CD4-positive, alpha-beta T cell (primary cell): ENCODE measurements at regions not wholly inside any gene's neighbourhood (a gene's known extent, or its start where the extent isn't known, plus 50 kb on each side); places are given as distances from the start of the nearest gene placed in this dataset.

Experiments used
- ATAC-seq: fragments of 200-7000 bp; cut with Tn5 transposase; one replicate; pipeline ENCODE4 v1.10.0; 2022; ENCODE audit warnings: mild to moderate bottlenecking; ENCODE audit not compliant: poor library complexity
- CTCF ChIA-PET: fragments of 350-600 bp; sonication (Branson Sonifier 250); formaldehyde crosslinking; loops from one replicate; lab custom pipeline; 2021; ENCODE audit warnings: antibody characterized with exemption, inconsistent platforms; lab: Charles Lee
- POLR2A ChIA-PET: fragments of 350-600 bp; sonication (Branson Sonifier 250); formaldehyde crosslinking; loops from one replicate; lab custom pipeline; 2021; ENCODE audit warnings: antibody characterized with exemption, inconsistent platforms; lab: Charles Lee
- DNase-seq, 14 experiments: peaks; one replicate each; pipeline ENCODE4 v3.0.0-alpha.2; 2013 to 2020; ENCODE audit warnings: mixed read lengths in 2 of 14
- H3K27ac ChIP-seq, 2 donors: one replicate each; pipeline versions ENCODE4 v1.5.1 to v1.7.0; 2013; ENCODE audit warnings: low read length in 2 of 2, low read depth in 1 of 2, mild to moderate bottlenecking in 1 of 2
- H3K27me3 ChIP-seq, 2 experiments: 1 replicate in 1 of 2; 2 replicates in 1 of 2; pipeline versions ENCODE4 v1.6.1 to v1.7.0; 2013; ENCODE audit warnings: low read length in 2 of 2, control low read depth in 1 of 2, mild to moderate bottlenecking in 1 of 2, moderate library complexity in 1 of 2; ENCODE audit not compliant: insufficient read depth in 2 of 2, control insufficient read depth in 1 of 2
- H3K36me3 ChIP-seq: one replicate; pipeline ENCODE4 v1.6.1; 2013; ENCODE audit warnings: low read length, control low read depth; ENCODE audit not compliant: insufficient read depth
- H3K4me1 ChIP-seq: one replicate; pipeline ENCODE4 v1.6.1; 2013; ENCODE audit warnings: low read length, control low read depth; ENCODE audit not compliant: insufficient read depth
- H3K4me3 ChIP-seq: one replicate; pipeline ENCODE4 v1.5.1; 2013; ENCODE audit warnings: mild to moderate bottlenecking, low read length, moderate library complexity
- H3K9me3 ChIP-seq, 2 experiments: 1 replicate in 1 of 2; 2 replicates in 1 of 2; pipeline versions ENCODE4 v1.6.1 to v1.7.0; 2013; ENCODE audit warnings: low read length in 2 of 2, mild to moderate bottlenecking in 2 of 2, control low read depth in 1 of 2, moderate library complexity in 1 of 2; ENCODE audit not compliant: control insufficient read depth in 1 of 2, insufficient read depth in 1 of 2
- H3K27ac Mint-ChIP-seq: one replicate; pipeline ENCODE4 v1.8.0; 2020; ENCODE audit warnings: mixed read lengths
- H3K27me3 Mint-ChIP-seq: one replicate; pipeline ENCODE4 v1.8.0; 2021; ENCODE audit warnings: mixed read lengths
- H3K36me3 Mint-ChIP-seq: one replicate; pipeline ENCODE4 v1.8.0; 2021; ENCODE audit warnings: low read depth, mixed read lengths
- H3K4me1 Mint-ChIP-seq: one replicate; pipeline ENCODE4 v1.8.0; 2021; ENCODE audit warnings: low read depth, mixed read lengths
- H3K4me3 Mint-ChIP-seq: one replicate; pipeline ENCODE4 v1.8.0; 2020; ENCODE audit warnings: mild to moderate bottlenecking, mixed read lengths
- H3K9me3 Mint-ChIP-seq: one replicate; pipeline ENCODE4 v1.8.0; 2020; ENCODE audit warnings: mixed read lengths
- intact Hi-C, 2 experiments: fragments of 100-400 bp; cut with DNase I in 1 of 2; cut with micrococcal nuclease in 1 of 2; formaldehyde crosslinking; loops; one replicate each; pipeline versions ENCODE4 v1.15.1 to v1.9.0; 2023 to 2025; cut with DNase I, micrococcal nuclease
- TF ChIP-seq, protein P1 (sequence below): fragments of 200-600 bp; IDR thresholded peaks from one replicate; pipeline ENCODE4 v1.8.0; 2022; ENCODE audit warnings: antibody characterized with exemption, mild to moderate bottlenecking

DNA sequence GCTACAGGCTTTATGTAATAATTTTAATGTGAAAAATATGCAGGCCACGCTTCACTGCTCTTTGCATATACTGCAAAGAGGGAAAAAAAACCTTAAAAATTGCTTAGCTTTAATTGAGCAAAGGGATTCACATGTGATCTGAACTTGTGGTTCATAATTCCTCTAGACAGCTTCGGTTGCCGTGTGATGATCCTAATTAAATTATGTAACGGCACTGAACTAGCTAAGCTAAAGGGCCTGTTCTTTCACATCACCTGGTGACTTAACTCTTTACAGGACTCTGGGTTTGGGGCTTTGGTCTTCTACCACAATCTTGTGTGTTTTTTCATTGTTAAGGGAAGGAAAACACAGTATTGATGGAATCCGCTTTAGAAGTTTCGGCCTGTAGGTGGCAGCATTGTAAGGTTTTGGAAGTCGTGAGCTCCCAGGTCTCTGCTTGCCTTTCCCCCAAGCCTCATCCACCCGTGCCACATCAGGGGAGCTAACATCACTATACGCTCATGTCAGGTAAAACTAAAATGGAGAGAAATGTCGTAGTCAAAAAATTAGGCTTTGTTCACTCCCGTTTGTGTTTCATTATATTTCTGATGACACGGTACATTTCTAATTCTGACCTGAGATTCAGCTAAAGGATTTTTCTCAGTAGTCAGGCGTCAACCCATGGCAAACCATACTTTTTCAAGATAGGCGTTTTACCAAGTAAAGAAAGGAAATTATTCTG lies 205.6 kb upstream of the DPH6 start:
- H3K4me1 ChIP-seq: no peaks in the 10 kb centered on the region
- no peaks in the 10 kb centered on the region for H3K36me3 Mint-ChIP-seq
- H3K9me3 ChIP-seq: no peaks in the 10 kb centered on the region
- no peaks in the 10 kb centered on the region for H3K9me3 Mint-ChIP-seq
- no peaks in the 10 kb centered on the region for H3K4me1 Mint-ChIP-seq
- intact Hi-C loops: no loop called here
- H3K27ac Mint-ChIP-seq: no peak overlapping the region
- H3K4me3 ChIP-seq: no peak overlapping the region
- ChIA-PET CTCF (interaction anchor here (0.8 to 1.6 kb wide), 2 partner anchors 10 kb away, joined by 3 read pairs; no protein-coding TSS in a partner anchor), POLR2A (no interaction called here)
- H3K27ac ChIP-seq: no peak overlapping the region
- no peak overlapping the region for H3K4me3 Mint-ChIP-seq
- peaks cover 22% of the 10 kb centered on the region for H3K27me3 Mint-ChIP-seq
- DNase-seq: peak in 12 of 14 experiments; percentile 1 to 54 (median 11)
- no peak for ATAC-seq
- no peaks in the 10 kb centered on the region for H3K27me3 ChIP-seq
- TF ChIP-seq, protein P1, sequence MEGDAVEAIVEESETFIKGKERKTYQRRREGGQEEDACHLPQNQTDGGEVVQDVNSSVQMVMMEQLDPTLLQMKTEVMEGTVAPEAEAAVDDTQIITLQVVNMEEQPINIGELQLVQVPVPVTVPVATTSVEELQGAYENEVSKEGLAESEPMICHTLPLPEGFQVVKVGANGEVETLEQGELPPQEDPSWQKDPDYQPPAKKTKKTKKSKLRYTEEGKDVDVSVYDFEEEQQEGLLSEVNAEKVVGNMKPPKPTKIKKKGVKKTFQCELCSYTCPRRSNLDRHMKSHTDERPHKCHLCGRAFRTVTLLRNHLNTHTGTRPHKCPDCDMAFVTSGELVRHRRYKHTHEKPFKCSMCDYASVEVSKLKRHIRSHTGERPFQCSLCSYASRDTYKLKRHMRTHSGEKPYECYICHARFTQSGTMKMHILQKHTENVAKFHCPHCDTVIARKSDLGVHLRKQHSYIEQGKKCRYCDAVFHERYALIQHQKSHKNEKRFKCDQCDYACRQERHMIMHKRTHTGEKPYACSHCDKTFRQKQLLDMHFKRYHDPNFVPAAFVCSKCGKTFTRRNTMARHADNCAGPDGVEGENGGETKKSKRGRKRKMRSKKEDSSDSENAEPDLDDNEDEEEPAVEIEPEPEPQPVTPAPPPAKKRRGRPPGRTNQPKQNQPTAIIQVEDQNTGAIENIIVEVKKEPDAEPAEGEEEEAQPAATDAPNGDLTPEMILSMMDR: peak; percentile 48
- no peaks in the 10 kb centered on the region for H3K36me3 ChIP-seq

DNA sequence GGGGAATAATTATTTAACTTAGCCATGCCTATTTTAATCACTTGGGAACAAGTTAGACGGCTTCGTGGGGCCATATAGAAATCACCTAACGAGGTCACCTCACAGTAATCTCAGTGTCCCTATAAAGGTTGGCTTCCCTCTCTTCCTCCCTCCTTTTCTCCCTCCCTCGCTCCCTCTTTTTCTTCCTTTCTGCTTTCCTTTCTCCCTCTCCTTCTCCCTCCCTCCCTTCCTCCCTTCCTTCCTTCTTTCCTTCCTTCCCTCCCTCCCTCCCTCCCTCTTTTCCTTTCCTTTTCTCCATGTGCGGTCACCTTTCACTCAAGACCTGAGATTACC lies 206.1 kb upstream of the DPH6 start:
- Histone ChIP-seq H3K36me3 (no peaks in the 10 kb centered on the region), H3K4me1 (no peaks in the 10 kb centered on the region), H3K27ac (no peak overlapping the region), H3K4me3 (no peak overlapping the region), H3K27me3 (no peaks in the 10 kb centered on the region), H3K9me3 (no peaks in the 10 kb centered on the region)
- no peaks in the 10 kb centered on the region for H3K4me1 Mint-ChIP-seq
- intact Hi-C loops: no loop called here
- no peak overlapping the region for H3K27ac Mint-ChIP-seq
- no peak for DNase-seq
- peaks cover 22% of the 10 kb centered on the region for H3K27me3 Mint-ChIP-seq
- H3K9me3 Mint-ChIP-seq: no peaks in the 10 kb centered on the region
- CTCF ChIA-PET: interaction anchor here (0.8 to 1.6 kb wide), 2 partner anchors 9 to 11 kb away, joined by 3 read pairs; no protein-coding TSS in a partner anchor
- TF ChIP-seq, protein P1: no peak
- no peak overlapping the region for H3K4me3 Mint-ChIP-seq
- POLR2A ChIA-PET: no interaction called here
- ATAC-seq: no peak
- H3K36me3 Mint-ChIP-seq: no peaks in the 10 kb centered on the region

DNA sequence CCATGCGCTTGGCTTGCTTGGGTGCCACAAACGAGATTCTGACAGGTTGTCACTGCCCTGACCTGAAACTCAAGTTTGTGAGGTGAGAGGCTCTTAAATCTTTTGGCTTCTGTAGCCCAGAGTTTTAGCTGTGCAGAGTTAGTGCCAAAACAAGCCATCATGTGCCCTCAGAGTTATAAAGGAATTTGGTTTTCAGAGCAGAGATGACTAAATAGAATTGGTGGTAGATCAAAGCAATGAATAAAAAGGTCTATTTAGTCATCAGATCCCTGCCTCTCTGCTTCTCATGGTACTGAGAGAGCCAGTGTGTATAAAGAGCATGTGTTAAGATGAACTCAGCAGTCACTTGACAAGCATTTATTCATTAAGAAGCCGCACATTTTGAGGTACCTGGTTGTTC lies 207.5 kb upstream of the DPH6 start:
- no peak overlapping the region for H3K27ac ChIP-seq
- ATAC-seq: no peak
- Mint-ChIP-seq H3K4me1 (no peaks in the 10 kb centered on the region), H3K4me3 (no peak overlapping the region), H3K36me3 (no peaks in the 10 kb centered on the region), H3K27me3 (peaks cover 16% of the 10 kb centered on the region), H3K27ac (no peak overlapping the region), H3K9me3 (no peaks in the 10 kb centered on the region)
- DNase-seq: no peak
- no peak overlapping the region for H3K4me3 ChIP-seq
- H3K4me1 ChIP-seq: no peaks in the 10 kb centered on the region
- H3K27me3 ChIP-seq: no peaks in the 10 kb centered on the region
- ChIA-PET POLR2A (interaction anchor here (0.6 kb wide), 1 partner anchor 13 kb away, joined by 3 read pairs; no protein-coding TSS in a partner anchor), CTCF (no interaction called here)
- TF ChIP-seq, protein P1: no peak
- intact Hi-C loops: no loop called here
- H3K36me3 ChIP-seq: no peaks in the 10 kb centered on the region
- H3K9me3 ChIP-seq: no peaks in the 10 kb centered on the region
